Keratinocyte (primary cell): ENCODE measurements at regions not wholly inside any gene's neighbourhood (a gene's known extent, or its start where the extent isn't known, plus 50 kb on each side); places are given as distances from the start of the nearest gene placed in this dataset.

Source experiments
- DNase-seq: peaks from one replicate; pipeline ENCODE4 v3.0.0-alpha.2; 2011; ENCODE audit warnings: low read depth, missing footprints, low spot score
- FAIRE-seq: peaks from 2 replicates; lab custom pipeline; 2011; peaks lifted over from hg19 to GRCh38; lab: Jason Lieb, UNC
- H2AFZ ChIP-seq: 2 replicates; pipeline ENCODE4 v1.6.0; 2012; ENCODE audit warnings: low read length, control low read depth, inconsistent platforms; ENCODE audit not compliant: control insufficient read depth
- H3K27ac ChIP-seq: 2 replicates; pipeline ENCODE4 v1.5.1; 2011; ENCODE audit warnings: low read length; ENCODE audit not compliant: control insufficient read depth, insufficient read depth
- H3K27me3 ChIP-seq: 3 replicates; pipeline ENCODE4 v1.6.0; 2011; ENCODE audit warnings: low read length; ENCODE audit not compliant: control insufficient read depth, insufficient read depth; ENCODE audit errors: extremely low read depth
- H3K36me3 ChIP-seq, 2 experiments: 2 replicates in 1 of 2; 3 replicates in 1 of 2; pipeline ENCODE4 v1.5.1; 2011; ENCODE audit warnings: low read length in 2 of 2, mild to moderate bottlenecking in 1 of 2; ENCODE audit not compliant: control insufficient read depth in 2 of 2, insufficient read depth in 2 of 2; ENCODE audit errors: extremely low read depth in 1 of 2
- H3K4me1 ChIP-seq: 3 replicates; pipeline ENCODE4 v1.5.1; 2011; ENCODE audit warnings: low read length; ENCODE audit not compliant: control insufficient read depth, insufficient read depth; ENCODE audit errors: extremely low read depth
- H3K4me2 ChIP-seq: 3 replicates; pipeline ENCODE4 v1.6.0; 2011; ENCODE audit warnings: low read depth, low read length; ENCODE audit not compliant: control insufficient read depth, insufficient read depth; ENCODE audit errors: extremely low read depth
- H3K4me3 ChIP-seq, 3 experiments: fragments of 200-600 bp in 1 of 3; sonication (generic) in 1 of 3; 2 replicates in 2 of 3; 3 replicates in 1 of 3; pipeline ENCODE4 v1.5.1; 2011 to 2016; ENCODE audit warnings: low read length in 3 of 3, mild to moderate bottlenecking in 3 of 3, control low read depth in 2 of 3, inconsistent platforms in 1 of 3, low read depth in 1 of 3, mixed read lengths in 1 of 3, mixed run types in 1 of 3, moderate library complexity in 1 of 3; ENCODE audit not compliant: control insufficient read depth in 2 of 3, insufficient read depth in 2 of 3; ENCODE audit errors: extremely low read depth in 1 of 3
- H3K79me2 ChIP-seq: 2 replicates; pipeline ENCODE4 v1.6.0; 2012; ENCODE audit warnings: low read length; ENCODE audit not compliant: control insufficient read depth, insufficient read depth
- H3K9ac ChIP-seq: 3 replicates; pipeline ENCODE4 v1.6.0; 2011; ENCODE audit warnings: low read length; ENCODE audit not compliant: control insufficient read depth, insufficient read depth; ENCODE audit errors: extremely low read depth
- H3K9me1 ChIP-seq: 3 replicates; pipeline ENCODE4 v1.6.0; 2011; ENCODE audit warnings: low read length; ENCODE audit not compliant: control insufficient read depth, insufficient read depth; ENCODE audit errors: extremely low read depth
- H3K9me3 ChIP-seq: 2 replicates; pipeline ENCODE4 v1.5.1; 2012; ENCODE audit warnings: low read depth, low read length; ENCODE audit not compliant: control insufficient read depth
- H4K20me1 ChIP-seq: 3 replicates; pipeline ENCODE4 v1.6.0; 2011; ENCODE audit warnings: low read length; ENCODE audit not compliant: control insufficient read depth, insufficient read depth; ENCODE audit errors: extremely low read depth
- EZH2 ChIP-seq: IDR thresholded peaks from one replicate; pipeline ENCODE4 v1.6.1; 2012; ENCODE audit warnings: inconsistent platforms, mild to moderate bottlenecking, low read length, moderate library complexity
- dilution Hi-C: fragments of 300-500 bp; cut with MboI; formaldehyde crosslinking; loops from one replicate; pipeline ENCODE4 v1.7.0; 2020; ENCODE audit warnings: low sequenced_read_pairs; ENCODE audit not compliant: extremely low pct_ligation_motif_present
- TF ChIP-seq, protein P1 (sequence below), 3 experiments: IDR thresholded peaks in 1 of 3; conservative IDR thresholded peaks in 1 of 3; optimal IDR thresholded peaks in 1 of 3; 2 replicates in 2 of 3; 3 replicates in 1 of 3; pipeline versions ENCODE3 to v1.5.1; 2011; ENCODE audit warnings: low read length in 3 of 3, mild to moderate bottlenecking in 3 of 3, moderate library complexity in 2 of 3, control low read depth in 1 of 3, inconsistent platforms in 1 of 3; ENCODE audit not compliant: insufficient read depth in 2 of 3; ENCODE audit errors: extremely low read depth in 1 of 3

DNA sequence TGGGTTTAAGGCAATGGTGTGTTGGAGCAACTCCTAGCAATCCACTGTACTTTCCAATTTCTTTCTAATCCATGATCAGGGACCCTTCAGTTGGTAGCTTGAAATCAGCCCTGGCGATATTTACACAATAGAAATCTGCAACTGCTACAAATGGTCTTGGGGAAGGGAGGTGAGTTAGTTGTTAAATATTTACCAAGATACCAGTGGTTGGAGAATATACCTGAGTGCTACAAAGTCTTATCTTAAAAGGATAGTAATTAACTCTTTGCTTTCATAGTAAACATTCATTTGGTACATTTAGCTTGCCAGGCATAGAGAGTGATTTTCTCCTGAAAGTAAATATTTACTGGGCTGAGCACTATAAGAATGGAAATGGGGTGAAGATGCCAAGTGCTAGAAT is 568.2 kb downstream of the BCKDHB start:
- no peaks in the 10 kb centered on the region for H4K20me1 ChIP-seq
- no peak overlapping the region for H3K4me2 ChIP-seq
- no peaks in the 10 kb centered on the region for H3K9me1 ChIP-seq
- no peaks in the 10 kb centered on the region for H3K79me2 ChIP-seq
- FAIRE-seq (no peak), DNase-seq (no peak)
- H3K27me3 ChIP-seq = no peaks in the 10 kb centered on the region
- H3K27ac ChIP-seq = no peak overlapping the region
- no peak overlapping the region for H3K4me3 ChIP-seq
- H3K9ac ChIP-seq = no peak overlapping the region
- H2AFZ ChIP-seq = no peak overlapping the region
- H3K4me1 ChIP-seq = no peaks in the 10 kb centered on the region
- dilution Hi-C loops = no loop called here
- TF ChIP-seq EZH2 = no peak
- TF ChIP-seq, protein P1, sequence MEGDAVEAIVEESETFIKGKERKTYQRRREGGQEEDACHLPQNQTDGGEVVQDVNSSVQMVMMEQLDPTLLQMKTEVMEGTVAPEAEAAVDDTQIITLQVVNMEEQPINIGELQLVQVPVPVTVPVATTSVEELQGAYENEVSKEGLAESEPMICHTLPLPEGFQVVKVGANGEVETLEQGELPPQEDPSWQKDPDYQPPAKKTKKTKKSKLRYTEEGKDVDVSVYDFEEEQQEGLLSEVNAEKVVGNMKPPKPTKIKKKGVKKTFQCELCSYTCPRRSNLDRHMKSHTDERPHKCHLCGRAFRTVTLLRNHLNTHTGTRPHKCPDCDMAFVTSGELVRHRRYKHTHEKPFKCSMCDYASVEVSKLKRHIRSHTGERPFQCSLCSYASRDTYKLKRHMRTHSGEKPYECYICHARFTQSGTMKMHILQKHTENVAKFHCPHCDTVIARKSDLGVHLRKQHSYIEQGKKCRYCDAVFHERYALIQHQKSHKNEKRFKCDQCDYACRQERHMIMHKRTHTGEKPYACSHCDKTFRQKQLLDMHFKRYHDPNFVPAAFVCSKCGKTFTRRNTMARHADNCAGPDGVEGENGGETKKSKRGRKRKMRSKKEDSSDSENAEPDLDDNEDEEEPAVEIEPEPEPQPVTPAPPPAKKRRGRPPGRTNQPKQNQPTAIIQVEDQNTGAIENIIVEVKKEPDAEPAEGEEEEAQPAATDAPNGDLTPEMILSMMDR (optimal IDR thresholded peaks at IDR 0.05 in 1 of 3, IDR thresholded peaks at IDR 0.05 in 1 of 3, conservative IDR thresholded peaks at IDR 0.05 in 1 of 3; ENCODE audit: extremely low read depth in 1 of 3, insufficient read depth in 2 of 3, low read length in 3 of 3) = no peak
- H3K36me3 ChIP-seq = no peaks in the 10 kb centered on the region
- no peaks in the 10 kb centered on the region for H3K9me3 ChIP-seq

- DNase-seq = no peak
- dilution Hi-C loops = no loop called here
- Histone ChIP-seq H3K36me3 (no peaks in the 10 kb centered on the region), H2AFZ (no peak overlapping the region), H4K20me1 (no peaks in the 10 kb centered on the region), H3K27ac (no peak overlapping the region), H3K27me3 (no peaks in the 10 kb centered on the region), H3K9ac (no peak overlapping the region), H3K9me1 (no peaks in the 10 kb centered on the region), H3K4me3 (no peak overlapping the region), H3K4me2 (no peak overlapping the region), H3K9me3 (no peaks in the 10 kb centered on the region), H3K4me1 (no peaks in the 10 kb centered on the region), H3K79me2 (no peaks in the 10 kb centered on the region)
- no peak for TF ChIP-seq EZH2
- TF ChIP-seq, protein P1 (optimal IDR thresholded peaks at IDR 0.05 in 1 of 3, IDR thresholded peaks at IDR 0.05 in 1 of 3, conservative IDR thresholded peaks at IDR 0.05 in 1 of 3; ENCODE audit: extremely low read depth in 1 of 3, insufficient read depth in 2 of 3, low read length in 3 of 3) = no peak
- no peak for FAIRE-seq
Observed at GRCh38 chr6:80673367-80673766, 566.9 kb downstream of the BCKDHB start.
